ENCODE measurements at regions not wholly inside any gene's neighbourhood (a gene's known extent, or its start where the extent isn't known, plus 50 kb on each side); places are given as distances from the start of the nearest gene placed in this dataset.

DNA sequence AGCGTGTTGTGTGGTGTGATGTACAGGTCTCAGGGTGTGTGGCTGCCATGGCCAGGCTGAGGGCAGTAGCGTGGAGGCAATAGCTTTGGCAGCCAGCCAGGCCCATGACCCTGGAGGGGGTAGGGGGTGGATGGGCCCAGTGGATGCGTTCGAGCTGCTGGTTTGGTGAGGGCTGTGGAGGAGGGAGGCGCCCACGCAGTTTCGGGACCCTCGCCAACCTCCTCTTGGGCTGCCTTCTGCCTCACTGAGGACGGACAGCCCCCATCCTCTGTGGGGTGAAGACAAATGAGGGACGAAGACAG lies 238.6 kb upstream of the GSE1 start:
- TF ChIP-seq, protein P1, sequence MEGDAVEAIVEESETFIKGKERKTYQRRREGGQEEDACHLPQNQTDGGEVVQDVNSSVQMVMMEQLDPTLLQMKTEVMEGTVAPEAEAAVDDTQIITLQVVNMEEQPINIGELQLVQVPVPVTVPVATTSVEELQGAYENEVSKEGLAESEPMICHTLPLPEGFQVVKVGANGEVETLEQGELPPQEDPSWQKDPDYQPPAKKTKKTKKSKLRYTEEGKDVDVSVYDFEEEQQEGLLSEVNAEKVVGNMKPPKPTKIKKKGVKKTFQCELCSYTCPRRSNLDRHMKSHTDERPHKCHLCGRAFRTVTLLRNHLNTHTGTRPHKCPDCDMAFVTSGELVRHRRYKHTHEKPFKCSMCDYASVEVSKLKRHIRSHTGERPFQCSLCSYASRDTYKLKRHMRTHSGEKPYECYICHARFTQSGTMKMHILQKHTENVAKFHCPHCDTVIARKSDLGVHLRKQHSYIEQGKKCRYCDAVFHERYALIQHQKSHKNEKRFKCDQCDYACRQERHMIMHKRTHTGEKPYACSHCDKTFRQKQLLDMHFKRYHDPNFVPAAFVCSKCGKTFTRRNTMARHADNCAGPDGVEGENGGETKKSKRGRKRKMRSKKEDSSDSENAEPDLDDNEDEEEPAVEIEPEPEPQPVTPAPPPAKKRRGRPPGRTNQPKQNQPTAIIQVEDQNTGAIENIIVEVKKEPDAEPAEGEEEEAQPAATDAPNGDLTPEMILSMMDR (IDR thresholded peaks at IDR 0.05): no peak
- no peak for TF ChIP-seq POLR2A (IDR thresholded peaks at IDR 0.05)
